Fibroblast of skin of left quadriceps (primary cell): ENCODE measurements at regions not wholly inside any gene's neighbourhood (a gene's known extent, or its start where the extent isn't known, plus 50 kb on each side); places are given as distances from the start of the nearest gene placed in this dataset.
"Not testable (repeated sequence)": the region's sequence is repeated elsewhere in the genome, so short reads cannot be mapped to it uniquely, and the experiment has no call there.

Experiments
- DNase-seq, 2 experiments: peaks; one replicate each; pipeline ENCODE4 v3.0.0-alpha.2; 2013; ENCODE audit warnings: low read depth in 2 of 2

DNA sequence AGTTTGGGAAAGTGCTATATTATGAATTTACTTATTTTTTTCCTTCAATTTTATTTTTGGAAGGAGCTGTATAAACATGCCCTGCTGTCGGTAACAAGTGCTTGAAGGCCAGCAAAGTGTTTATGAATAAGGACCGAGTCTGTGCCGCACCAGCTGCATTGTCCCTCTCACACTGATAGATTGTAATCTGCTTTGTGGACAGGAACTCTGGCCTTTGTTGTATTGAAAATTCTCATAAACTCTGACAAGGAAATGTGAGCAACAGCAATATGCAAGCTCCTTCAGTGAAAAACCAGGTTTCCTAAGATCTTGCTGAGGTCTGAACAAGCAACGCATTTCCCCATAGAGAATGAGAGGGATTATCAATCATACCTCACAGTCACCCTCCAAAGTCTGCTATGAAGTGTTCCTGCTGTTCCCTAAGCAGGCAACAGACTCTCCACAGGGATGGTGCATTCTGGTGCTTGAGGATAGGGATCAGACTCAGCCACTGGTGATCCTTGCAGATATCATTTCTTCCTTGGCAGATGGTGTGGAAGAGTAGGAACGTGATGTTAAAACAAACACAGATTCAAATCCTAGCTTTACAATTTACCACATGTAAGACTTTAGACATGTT, 109.6 kb downstream of the KCNJ2 start:
- DNase-seq, result no peak

- DNase-seq, result no peak
Observed at GRCh38 chr17:70286391-70286790, 117.1 kb downstream of the KCNJ2 start.

DNA sequence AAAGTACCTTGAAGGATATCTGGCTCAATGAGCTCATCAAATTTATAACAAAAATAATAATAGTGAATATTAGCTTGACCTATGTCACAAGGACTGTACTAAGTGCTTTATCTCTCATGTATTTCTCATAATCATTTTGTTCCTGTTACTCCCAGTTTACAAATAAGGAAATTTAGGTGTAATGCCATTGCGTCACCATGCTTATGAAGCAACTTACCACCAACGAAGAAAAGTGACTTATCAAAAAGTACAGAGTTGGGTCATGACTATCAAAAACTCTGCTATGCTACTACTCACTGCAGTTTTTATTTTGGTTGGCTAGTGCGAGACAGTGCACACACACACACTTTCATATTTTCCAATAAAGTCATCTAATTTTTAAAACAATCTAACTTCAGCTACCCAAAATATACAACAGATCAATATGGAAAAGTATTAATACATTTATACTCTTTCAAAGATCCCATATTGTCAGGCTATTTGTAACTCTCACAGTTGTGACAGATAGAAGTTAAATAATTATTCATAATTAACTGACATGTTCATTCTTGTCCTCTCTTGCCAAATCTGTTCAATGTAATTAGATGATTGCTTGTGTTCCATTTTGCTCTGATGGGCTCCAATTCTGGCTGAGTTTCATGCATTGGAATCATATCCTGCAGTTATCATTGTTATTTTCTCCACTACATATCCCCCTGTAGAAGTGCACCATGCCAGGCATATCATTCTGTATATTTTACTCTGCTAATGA, 119.4 kb downstream of the KCNJ2 start:
- DNase-seq, result no peak

DNA sequence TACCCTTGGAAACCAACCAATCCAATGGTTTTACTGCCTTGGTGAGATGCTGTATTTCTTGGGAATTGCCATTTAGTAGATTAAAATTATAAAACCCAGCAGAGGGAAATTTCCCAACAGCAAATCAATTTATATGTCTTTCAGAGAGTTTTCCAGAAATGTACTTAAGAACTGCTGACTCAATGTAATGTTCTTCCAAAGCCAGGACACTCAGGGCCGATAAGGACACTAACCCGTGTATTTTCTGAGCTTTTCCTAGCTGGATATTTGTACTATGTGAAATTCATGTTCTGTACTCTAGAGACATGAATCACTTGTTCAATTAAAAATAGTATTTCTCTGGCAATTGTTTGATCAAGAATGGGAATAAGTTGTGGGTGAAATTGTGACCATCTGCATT, 121.4 kb downstream of the KCNJ2 start:
- DNase-seq, result no peak

DNA sequence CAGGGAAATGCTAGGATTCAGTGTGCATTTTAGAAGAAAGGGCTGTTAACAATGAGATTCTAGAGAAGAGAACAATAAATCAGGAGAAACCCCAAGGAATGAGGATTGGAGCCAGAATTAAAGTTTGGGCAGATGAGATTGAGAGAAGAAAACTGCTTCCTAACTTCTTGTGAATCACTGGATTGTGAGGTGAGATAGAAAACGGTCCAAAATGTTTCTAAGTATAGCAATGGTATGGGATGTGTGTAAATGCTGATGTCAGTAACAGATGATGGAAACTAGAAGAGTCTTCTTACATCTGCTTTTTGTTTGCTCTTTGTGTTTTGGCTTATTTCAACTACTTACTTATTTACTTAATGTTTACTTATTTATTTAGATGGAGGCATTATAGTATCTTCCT, 123.0 kb downstream of the KCNJ2 start:
- no peak for DNase-seq

DNA sequence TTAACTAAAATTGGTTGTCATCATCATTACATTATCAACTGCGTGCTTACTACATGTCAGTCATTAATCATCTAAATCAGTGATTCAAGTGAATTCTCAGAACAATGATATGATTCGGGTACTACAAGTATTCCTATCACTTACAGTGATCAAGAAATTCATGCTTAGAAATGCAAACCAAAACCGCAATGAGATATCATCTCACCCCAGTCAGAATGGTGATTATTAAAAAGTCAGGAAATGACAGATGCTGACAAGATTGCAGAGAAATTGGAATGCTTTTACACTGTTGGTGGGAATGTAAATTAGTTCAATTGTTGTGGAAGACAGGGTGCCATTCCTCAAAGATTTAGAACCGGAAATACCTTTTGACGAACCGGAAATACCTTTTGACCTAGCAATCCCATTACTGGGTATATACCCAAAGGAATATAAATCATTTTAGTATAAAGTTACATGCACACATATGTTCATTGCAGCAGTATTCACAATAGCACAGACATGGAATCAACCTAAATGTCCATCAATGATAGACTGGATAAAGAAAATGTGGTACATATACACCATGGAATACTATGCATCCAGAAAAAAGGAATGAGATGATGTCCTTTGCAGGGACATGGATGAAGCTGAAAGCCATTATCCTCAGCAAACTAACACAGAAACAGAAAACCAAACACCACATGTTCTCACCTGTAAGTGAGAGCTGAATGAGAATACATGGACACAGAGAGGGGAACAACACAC, 124.4 kb downstream of the KCNJ2 start:
- not testable (repeated sequence) for DNase-seq

DNA sequence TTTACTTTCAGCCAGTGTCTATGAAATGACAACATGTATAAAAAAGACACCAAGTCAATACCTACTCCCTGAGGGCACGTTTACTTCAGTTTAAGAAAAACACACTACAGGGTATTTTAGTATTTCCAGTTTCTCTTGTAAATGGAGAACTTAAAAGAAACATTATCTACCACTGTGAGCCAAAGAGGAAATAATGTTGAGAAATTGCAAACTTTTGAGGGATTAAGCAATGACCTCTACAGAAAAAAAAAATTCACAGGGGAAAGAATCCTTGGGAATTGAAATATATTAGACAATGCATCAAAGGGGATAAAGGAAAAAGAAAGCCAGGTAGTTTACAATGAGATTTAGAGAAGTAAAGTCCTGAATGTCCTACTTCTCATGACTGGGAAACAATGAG, 126.0 kb downstream of the KCNJ2 start:
- no peak for DNase-seq

DNA sequence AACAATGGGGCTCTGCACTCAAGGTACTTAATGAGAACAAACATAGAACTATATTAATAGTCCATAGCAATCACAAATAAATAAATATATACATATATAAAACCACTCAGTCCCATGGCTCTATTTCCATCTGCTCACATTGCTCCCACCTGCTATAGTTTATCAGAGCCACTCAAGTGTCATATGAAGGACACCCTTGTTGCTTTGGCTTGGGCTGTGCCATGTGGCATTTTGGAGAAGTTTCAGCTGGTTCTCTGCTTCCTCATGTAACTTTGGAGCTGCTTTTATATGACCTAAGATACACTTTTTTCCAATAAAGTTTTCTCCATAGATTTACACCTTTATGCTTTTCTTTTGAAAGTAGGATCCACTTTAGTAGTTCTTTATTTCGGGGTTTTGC, 126.4 kb downstream of the KCNJ2 start:
- no peak for DNase-seq

DNA sequence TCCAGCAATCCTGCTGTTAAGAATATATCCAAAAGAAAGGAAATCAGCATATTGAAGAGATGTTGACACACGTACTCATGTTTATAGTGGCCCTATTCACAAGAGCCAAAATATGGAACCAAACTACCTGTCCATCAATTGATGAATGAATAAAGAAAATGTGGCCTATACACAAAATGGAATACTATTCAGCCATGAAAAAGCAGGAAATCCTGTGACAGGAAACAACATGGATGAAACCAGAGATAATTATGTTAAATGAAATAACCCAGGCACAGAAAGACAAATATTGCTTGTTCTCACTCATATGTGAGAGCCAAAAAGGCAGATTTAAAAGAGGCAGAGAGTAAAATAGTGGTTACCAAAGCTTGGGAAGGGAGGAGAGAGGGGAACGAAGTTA, 127.1 kb downstream of the KCNJ2 start:
- no peak for DNase-seq

DNA sequence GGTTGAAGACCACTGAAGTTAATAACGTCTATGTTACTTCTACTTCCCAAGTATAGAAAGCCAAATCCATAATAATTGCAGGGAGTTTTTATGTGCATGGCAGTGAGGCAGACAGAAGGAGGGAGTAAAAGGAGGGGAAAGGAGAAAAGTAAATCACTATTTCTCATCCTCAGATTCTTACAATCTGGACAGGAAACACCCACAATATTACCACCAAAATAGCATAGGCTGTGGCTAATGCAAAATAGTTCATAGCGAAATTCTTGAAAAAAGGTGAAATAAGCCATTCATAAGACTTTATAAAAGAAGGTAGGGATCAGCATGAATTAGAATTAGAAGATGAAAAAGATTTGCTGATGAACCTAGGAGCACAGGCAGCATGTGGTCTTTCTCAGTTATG, 128.1 kb downstream of the KCNJ2 start:
- no peak for DNase-seq

DNA sequence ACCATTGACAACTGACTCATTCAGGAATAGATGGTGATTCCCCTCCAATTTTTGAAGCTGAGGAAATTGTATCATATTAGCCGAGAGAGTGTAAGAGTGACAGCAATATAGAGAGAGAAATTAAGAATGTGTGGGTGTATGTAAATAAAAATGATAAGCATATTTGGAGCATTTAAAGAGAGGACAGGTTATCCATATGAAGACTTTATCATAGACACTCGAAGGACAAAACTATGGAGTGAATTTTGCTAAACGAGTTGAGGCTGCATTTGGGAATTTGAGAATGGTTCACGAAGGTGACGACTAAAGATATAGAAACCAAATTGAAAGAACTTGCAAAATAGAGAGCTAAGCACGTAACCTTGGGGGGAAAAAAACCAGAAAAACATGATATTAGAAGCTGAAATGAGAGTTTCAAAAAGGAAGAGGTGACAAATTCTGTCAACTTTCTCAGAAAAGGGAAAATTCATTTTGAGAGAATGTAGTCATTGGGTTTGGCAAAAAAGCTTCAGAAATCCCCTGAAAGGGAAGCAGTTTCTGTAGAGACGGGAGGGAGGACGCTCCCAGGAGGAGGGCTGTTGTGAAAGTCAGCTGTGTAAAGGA, 129.7 kb downstream of the KCNJ2 start:
- DNase-seq, result no peak

DNA sequence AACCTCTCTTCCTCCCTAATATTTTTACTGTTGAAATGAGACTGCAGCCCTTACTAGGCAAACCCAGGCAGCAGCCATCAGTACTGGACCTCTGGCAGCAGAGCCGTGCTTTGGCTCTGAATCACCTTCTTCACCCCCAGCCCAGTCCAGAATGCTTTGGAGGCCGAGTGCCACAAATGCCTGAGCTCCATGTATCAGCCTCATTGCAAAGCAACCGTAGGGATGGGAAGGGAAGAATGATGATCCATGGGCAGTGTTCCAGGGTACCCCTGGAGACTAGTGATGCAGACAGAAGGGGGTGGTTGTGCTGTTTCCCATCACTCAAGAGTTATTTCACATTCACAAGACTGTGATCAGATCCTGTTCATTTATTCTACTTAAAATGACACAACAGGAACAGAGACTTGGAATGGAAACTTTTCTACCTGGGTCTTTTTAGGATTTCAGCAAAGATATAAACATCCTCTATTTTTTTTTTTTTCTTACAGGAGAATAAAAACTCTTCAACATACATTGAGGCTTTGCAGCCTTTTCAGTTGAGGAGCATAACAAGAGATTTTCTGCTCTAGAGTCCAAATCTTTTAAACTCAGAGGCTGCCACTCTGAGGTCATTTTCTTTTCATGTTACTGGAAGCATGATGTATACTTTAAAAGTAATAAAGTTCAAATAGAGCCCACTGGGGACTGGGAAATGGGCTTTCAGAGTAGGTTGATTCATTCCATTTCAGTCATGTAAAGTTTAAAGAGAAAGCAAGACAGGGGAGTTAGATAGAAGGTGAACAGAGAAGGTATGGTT, 138.3 kb downstream of the KCNJ2 start:
- peak; percentile 66 to 69 for DNase-seq

- DNase-seq, result no peak
Observed at GRCh38 chr17:70308618-70309017, 139.3 kb downstream of the KCNJ2 start.

DNA sequence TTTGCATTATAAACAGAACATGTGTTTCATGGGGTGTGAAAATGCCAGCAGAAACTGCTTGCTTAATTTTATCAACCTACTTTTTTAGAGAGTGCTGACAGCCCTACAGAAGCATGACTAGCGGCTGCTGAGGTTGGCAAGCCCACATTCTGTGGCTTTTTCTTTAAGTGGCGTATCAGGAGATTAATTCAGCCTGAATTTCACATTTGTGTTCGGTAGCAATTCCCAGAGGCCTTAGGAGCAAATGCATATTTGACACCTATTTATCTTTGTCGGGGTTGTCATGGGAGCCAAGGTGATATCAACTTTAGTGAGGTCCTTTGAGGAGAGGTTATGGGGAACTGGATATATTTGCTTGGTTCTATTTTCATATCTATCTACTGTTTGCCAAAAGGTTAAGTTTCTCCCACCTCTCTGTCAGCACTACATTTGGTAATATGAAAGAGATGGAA, 140.9 kb downstream of the KCNJ2 start:
- DNase-seq, result no peak

- DNase-seq, result peak in 1 of 2 experiments; percentile 20
Observed at GRCh38 chr17:70313086-70313852, 143.9 kb downstream of the KCNJ2 start.

DNA sequence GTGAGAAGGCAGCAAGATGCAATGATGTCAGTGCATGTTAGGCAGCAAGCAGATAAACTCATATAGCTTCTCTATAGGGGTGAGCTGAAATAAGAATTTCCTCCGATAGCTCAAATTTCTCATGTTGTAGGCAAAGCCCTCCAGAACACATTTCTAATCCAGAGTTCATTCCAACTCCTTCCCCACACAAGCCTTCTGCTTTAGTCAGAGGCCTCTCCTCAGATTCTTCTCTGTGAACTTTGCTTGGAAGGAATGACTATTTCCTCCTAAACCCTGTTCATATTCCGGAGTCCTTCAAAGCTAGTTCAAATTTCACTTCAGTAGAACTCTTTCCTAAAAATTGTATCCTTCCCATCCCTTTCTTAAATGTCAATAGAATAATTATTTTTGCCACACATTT, 144.8 kb downstream of the KCNJ2 start:
- peak in 1 of 2 experiments; percentile 23 for DNase-seq

DNA sequence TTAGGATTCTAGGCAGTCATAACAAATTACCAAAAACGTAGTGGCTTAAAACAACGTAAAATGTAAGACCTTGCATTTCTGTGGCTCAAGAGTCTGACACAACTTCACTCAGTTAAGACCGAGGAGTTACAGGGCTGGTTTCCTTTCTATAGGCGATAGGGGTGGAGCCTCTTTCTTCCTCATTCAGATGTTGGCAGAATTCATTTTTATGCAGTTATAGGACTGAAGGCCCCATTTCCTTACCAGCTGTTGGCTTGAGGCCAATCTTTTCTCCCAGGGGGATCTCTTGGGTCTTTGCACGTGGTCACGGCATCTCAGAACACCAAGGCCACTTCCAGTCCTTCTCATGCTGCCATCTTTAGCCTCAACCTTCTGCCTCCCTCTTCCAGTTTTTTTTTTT, 145.2 kb downstream of the KCNJ2 start:
- no peak for DNase-seq

- no peak for DNase-seq
Observed at GRCh38 chr17:70317421-70317820, 148.1 kb downstream of the KCNJ2 start.

DNA sequence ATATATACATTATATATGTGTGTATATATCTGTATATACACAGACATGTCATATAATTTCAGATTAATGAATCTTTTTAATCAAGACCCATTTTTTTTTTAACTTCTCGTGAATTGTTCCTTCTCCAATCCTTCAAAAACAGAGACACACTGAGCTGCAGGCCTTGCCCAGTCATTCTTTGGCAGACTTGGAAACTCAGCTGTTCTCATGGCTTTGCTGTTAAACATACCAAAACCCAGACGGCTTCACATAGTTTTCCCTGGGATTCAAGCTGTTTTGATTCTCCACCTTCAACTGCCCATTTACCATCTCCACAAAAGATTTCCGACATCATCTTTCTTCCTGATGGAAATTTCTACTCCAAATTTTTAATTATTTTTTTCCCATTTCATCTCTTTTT, 148.7 kb downstream of the KCNJ2 start:
- no peak for DNase-seq

DNA sequence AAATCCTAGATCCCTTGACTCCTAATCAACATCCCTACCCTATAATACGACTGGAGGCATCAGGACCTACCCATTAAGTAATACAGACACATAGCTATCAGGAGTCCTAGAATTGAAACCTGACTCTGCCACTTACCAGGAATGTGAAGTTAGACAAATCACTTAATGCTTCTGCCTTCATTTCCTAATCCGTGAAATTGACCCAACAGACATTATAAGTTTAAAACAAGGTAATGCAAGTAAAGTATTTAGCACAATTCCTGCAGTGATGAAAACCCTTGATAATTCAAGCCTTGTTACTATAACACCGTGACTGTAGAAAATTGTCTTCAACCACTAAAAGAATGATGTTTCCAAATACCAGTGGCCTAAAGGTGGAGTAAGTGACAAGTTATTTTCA, 150.2 kb downstream of the KCNJ2 start:
- DNase-seq, result no peak
